GM18511 (cell line): ENCODE measurements at regions not wholly inside any gene's neighbourhood (a gene's known extent, or its start where the extent isn't known, plus 50 kb on each side); places are given as distances from the start of the nearest gene placed in this dataset.

Experiments
- ATAC-seq: cut with Tn5 transposase; IDR thresholded peaks from one replicate; pipeline ENCODE4 v1.9.1; 2021; ENCODE audit warnings: mild to moderate bottlenecking, moderate library complexity; ENCODE audit not compliant: unreplicated experiment

DNA sequence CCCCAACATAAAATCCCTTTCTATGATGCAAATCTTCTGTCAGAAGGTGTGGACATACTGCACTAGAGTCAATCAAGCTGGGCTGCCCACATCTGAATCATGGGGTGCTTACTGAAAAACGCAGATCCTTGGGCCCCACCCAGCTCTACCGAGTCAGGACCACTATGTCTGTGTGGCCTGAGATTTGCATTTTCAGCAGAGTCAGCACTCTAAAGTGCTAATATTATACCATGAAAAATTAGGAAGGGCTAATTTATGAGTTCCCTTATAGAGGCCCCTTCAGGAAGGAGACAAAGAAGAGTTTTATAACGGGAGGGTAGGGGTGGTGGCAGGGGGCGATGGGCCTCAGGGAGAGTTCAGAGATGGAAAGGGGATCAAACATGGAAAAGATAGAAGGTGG is 163.3 kb upstream of the NABP1 start:
- no peak for ATAC-seq

DNA sequence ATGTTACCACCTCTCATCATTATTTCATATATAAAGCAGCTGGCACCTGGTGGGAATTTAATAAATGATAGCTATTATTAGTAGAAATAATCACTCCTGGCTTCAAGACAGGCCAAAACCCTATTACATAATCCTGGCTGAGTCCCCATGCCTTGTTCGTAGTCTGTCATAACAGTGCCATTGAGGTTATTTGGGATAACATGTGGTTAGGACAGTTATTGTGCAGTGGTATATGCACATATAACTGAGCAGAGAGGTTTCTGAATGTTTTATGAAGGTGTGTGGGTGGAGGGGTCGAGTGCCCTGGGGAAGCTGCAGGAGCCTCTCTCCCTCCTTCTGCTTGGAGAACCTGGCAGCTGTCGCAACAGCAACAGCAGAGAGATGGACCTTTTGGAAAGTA is 162.4 kb upstream of the NABP1 start:
- ATAC-seq, result no peak

DNA sequence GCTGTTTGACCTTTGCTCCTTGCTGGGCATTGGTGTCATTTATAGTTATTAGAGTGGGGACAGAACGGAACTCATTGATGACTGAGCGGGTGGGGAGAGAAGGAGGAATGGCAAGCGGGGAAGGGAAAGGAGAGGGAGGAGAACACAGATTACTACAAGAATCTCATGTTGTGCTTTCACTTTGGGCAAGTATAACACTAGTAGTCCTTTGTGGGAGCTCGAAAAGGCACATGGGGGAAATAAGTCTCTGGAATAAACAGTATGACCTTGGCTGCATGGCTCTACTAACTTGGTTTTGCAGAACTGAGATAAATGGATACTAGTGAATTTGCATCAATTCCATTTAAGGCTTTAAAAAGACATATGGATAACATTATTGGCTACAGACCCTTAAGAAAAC is 161.7 kb upstream of the NABP1 start:
- ATAC-seq, result no peak

DNA sequence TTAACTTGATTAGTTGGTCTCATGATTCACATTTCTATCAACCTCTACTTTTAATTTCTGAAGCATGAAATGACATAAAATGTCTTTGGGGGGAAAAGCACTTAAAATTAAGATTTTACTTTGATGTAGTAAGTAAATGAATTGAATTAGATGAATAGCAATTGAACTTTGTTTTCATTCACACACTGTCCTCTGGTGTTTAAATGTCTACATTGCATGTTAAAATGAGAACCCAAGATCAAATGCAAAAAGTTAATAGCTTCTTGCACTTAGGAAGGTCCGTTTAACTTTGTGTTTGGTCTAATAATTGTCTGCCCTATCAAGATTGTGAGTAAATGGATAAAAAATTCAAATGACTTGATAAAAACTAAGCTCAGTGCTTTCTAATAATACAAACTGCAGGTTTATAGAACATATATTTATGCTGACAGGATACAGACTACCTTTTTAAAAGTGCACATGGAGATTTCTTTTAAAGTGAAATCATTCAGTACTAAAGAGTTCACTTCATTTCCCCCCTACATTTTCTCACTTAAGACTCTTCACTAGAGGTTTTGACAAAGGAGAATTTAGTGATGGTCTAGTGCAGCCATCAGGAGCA is 156.2 kb upstream of the NABP1 start:
- ATAC-seq, result no peak

DNA sequence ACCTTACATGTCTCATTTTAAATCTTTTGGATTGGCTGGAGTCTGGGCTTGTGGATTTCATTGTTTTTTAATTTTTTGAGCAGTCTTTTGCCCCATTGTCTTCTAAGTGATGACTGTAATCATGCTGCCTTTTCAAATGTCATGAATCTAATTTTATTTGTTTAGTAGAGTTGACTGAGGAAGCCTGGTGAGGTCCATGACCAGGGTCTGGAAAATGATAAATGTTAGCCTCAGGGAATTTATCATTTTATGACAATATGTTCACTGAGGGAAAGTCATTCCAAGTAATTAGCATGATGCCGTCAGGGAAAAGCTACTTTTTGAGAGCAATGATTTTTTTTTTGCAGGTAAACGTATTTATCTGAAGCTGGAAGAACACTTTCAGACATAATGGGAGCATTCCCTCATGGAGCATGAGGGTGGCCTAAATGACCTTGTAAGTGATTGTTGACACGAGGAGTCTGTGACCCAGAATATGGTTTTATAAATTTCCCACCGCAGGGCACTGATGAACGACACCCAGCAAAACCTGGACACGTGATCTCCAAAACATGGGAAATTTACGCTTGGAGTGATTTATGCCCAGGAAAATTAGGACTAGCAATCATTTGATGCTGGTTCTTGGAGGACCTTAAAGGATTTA is 155.3 kb upstream of the NABP1 start:
- ATAC-seq, result no peak

DNA sequence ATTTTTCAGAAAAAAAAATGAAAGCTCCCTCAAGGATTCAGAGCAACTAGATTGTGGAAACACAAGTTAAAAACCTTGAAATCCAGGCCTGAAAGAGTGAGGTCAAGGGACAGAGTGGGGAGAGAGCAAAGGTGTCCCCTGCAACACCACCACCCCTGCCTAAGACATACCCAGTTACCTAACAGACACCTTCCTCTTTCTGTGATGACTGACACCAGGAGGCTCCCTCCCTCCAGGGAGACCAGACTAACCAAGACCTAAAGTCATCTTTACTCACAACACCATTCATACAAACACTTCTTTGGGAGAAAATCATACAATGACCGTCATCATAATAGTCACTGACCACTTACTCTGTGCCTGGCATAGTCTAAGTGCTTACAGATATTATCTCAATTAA is 151.8 kb upstream of the NABP1 start:
- ATAC-seq, result no peak

DNA sequence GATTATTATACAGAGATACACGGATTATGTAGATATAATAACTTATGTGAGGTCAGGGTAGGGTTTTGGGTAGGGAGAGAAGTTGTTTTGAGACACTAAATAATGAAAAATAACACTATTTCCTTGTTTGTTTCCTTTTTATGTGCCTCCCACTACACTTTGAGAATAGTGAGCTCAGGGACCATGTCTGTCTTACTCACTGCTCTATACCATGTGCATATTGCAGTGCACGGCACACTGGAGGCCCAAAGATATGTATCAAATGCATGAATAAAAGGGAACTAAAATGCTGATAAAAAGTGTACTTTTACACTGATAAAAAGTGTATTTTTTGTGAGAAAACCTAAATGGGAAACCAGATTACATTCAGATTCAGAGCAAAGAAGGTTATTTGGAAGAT is 151.4 kb upstream of the NABP1 start:
- no peak for ATAC-seq

DNA sequence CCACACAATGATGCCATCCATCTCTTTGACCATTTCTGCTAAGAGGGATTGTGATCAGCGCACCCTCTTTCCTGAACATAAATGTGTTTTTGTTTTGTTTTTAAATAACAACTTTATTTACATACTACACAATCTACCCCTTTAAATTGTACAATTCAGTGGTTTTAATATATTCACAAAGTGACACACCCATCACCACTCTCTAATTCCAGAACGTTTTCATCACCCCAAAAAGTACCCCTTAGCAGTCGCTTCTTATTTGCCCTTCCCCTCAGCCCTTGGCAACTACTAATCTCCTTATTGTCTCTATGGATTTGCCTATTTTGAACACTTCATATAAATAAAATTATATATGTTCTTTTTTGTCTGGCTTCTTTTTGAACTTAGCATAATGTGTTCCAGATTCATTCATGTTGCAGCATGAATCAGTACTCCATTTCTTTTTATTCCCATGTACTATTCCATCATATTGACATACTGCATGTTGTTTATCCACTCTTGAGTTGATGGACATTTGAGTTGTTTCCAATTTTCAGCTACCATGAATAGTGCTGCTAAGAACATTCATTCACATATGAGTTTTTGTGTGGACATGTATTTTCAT is 150.9 kb upstream of the NABP1 start:
- no peak for ATAC-seq

DNA sequence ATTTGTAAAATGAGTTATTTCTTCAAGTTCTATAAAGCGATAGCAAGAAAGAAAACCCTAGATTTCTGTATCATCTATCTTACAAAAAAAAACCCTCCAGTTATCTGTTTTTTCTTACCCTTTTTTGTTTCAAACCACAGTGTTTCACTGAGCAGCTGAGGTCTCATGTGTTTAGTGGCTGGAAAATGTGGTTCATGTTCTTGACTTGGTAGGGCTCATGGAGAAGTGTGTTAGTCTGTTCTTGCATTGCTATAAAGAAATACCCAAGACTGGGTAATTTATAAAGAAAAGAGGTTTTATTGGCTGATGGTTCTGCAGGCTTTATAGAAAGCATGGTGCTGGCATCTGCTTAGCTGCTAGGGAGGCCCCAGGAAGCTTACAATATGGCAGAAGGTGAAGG is 147.3 kb upstream of the NABP1 start:
- no peak for ATAC-seq

DNA sequence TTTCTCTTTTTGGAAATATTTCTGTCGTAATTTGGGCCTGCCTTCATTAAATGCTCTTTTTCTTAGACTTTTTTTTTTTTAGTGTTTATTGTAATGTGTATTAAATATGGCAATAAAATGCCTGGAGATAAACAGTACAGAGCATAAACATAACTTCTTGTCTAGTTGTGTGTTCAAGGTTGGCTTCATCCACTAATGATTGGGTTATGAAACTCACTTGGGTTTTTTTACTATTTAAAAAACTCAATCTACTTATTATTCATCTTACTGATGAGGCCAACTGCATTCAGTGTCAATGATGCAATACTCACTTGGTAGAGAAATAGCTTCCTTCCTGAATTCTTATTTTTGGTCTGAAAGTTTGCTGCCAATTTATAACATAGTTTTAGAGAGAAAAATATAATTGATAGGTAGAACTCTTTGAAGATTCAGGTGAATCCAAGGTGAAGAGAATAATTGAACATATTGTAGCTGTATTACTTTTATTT is 144.2 kb upstream of the NABP1 start:
- ATAC-seq, result no peak

DNA sequence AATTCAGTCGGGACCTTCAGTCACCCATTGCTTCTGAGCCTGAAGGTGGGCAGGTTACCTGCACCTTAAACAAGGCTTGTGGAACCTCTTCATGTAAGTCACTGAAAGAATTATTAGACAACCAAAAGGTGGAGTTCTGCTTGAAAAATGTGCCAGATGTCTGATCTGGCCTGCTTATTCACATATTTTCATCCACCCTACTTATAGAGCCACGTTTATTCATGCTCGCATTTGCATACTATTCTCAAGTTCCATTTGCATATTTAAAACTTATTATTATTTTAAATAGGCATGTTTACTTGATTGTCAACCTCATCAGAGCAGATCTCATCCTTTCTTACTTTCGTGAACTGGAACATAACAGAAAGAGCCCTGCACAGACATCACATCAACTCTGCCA is 140.0 kb upstream of the NABP1 start:
- no peak for ATAC-seq

DNA sequence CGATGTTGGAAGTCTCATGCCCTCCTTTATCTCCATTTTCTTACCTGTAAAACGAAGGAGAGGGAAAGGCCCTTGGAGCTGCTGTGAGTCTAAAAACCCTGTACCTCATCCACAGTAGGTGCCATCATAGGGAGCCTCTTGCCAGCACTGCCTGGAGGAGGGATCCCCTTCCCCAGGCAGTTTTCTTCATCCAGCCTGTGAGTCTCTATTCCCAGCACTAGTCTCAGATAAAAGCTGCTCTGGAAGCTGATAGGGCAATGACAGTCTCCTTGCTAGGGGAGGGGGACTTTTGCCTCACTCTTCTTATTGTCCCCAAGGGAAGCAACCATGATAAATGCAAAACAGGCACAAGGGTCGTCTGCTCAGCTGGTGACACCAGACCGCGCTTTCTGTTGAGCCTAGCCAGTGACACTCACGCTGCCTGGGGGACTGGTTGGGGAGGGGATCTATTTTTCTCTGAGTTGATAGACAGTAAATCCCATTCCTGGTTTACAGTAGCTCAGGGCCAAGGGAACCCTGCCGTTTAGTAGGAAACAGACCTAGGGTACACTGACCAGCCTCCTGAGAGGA is 139.5 kb upstream of the NABP1 start:
- ATAC-seq, result no peak

DNA sequence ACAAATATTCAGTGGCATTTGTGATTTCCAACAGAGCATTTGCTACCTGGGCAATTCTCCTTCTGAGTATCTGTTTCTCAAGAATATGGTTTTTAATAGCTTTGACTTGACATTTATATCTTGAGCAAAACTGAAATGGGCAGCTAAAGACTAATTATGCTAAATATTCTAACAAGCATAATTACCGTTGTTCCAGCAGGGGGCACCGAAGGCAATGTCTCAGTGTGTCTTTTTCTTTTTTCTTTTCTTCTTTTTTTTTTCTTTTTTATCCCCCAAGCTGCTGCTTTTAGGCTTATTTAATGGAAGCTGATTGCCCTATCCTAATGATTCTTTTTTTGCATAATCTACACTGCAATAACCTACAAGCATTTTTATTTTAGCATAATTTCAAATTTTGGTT is 138.9 kb upstream of the NABP1 start:
- ATAC-seq, result no peak

DNA sequence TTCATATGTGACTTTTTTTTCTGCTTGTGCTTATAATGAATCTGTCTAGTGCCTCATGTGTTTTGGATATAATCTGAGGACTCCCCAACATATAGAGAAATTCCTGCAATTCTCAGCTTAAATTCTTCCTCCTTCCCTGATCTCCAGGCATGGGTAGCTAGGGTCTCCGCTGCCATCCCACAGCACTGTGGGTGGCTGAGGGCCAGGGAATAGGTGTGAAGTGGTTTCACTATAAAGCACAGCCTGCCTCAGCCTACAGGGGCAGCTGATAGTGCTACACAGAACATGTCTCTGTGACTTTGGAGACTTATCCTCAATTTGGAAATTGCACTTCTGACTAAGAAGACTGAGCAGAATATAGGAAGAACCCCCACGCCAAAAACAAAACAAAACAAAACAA is 137.3 kb upstream of the NABP1 start:
- ATAC-seq, result no peak

DNA sequence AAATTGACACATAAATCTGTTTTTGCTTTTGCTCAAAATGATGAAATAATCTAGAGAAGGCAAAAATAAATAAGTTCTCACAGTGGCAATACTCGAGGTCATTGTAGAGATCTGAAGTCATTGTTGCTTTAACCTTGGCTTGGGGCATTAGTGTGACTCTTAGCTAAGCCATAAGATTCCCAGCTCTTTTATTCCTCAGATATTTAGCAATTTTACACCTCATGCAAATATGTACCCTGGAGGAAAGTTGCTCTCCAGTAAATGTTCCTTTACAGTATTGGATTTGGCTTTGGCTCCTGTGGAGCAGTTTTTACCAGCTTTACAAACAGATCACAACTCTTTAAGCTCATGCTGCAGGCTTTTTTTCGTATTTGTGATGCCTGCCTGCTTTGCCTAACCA is 134.2 kb upstream of the NABP1 start:
- ATAC-seq, result no peak

DNA sequence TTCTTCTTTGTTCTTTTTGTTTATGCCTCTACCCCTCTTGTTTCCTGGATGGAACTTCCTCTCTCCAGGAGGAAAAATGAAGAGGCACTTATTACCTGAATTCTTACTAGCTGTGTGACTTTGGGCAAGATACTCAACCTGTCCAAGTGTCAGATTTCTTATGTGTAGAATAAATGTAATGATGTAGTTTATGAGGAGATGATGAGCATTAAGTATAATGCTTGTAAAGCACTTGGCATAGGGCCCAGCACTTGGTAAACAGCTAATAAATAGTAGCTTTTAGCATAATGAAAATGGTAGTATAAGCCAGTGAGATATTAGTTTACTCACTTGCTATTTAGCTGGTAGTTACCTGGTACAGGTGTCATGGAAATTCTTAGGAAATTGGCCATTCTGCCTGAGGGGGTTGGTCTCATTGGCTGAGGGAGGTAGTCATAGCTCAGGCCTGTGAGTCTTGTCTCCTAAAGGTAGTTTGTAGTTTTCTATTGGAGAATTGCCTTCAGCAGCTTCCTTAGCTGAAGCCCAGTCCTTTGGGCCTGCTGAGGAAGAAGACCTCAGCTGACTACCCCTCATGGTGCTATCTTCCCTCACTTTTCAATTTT is 133.4 kb upstream of the NABP1 start:
- no peak for ATAC-seq

DNA sequence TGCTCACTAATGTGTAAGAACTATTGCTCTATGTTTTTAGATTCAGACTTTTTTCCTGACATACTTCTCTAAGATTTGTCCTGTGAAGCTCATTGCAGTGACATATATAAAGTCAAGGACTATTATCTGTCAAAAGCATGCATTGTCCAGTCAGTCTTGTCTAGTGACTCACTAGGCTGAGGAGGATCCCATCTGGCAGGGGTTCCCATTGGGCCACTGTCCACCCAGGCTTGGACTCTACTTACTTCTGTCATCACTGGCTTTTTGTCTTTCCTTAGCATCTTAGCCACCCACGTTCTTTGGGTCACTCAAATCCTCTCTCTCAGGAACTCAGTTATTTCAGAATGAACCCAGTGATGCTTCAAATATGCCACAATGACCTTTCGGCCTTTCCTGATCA is 132.6 kb upstream of the NABP1 start:
- ATAC-seq, result no peak

DNA sequence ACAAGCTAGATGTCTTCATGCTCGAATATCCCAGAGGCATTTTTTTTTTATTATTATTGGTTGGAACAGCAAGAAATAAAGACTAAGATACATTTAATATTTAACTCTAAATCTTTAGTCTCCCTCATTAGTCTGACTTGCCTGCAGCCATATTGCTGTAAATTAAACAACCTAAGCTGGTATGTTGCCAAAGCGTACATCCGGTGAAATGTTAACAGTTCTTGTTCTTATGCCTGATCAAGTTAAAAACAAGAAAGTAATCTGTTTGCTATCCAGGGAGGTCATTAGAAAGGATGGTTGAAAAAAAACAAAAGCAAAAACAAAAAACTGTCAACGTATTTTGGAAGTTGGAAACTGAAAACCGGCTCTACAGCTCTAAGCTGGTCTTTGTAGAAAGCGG is 125.9 kb upstream of the NABP1 start:
- no peak for ATAC-seq

DNA sequence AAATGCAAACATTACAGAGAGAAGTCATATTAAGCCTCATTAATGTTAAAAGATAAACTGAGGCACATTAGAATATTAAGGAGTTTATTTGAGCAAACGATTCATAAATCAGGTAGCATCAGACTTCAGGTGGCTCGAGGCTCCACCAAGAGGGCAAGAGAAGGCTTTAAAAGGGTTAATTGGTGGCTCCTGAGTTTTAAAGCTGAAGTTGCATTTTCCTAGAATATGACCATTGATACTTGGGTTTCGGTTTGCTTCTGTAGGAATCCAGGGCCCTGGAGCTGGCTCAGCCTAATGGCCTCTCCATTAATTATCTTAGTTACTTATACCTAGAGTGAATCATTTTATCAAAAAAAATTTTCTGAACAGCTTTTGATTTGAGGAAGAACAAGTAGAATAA is 123.7 kb upstream of the NABP1 start:
- ATAC-seq, result no peak

DNA sequence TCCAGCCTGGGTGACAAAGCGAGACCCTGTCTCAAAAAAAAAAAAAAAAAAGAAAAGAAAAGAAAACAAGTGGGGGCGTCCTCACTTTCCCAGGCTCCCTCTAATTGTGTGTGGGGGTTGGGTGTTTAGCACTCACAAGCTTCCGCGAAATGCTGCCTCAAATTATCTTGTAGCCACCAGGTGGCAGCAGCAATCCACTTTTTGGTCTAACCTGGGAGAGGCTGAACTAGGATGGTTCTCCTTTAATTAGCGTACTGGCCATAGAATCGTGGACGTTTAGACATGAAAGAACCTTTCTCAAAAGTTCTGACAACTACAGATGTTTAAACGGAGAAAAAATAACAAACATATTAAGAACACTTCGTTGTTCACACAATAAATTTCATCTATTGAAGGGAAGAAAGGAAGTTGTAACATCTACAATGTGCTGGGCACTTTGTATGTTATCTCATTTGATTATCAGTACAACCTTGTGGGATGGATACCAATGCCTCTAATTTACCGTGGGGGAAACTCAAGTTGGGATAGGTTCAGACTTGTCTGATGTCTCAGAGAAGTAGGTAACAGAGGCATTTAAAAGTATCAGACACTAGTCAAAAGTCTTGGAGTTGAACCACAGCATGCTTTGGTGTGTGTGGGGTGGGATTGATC is 122.7 kb upstream of the NABP1 start:
- ATAC-seq, result peak; percentile 94

DNA sequence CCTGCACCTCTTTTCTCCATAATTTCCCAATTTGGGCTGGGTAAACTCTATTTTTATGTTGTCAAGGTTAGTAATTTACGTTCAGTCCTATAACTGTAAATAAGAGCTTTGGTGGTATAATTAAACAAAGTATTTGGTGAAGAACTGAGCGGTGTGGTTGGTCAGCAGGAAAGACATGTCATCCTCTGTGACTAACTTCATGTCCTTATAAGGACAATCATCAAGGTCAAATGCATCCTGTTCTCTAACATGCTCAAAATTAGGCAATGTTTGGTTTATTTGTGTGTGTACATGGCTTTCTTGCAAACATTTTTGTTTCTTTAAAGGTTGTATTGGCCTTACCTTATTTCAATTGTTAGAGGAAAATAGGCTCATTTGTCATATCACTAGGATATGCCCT is 121.5 kb upstream of the NABP1 start:
- ATAC-seq, result no peak
